B cell (primary cell): ENCODE measurements at regions not wholly inside any gene's neighbourhood (a gene's known extent, or its start where the extent isn't known, plus 50 kb on each side); places are given as distances from the start of the nearest gene placed in this dataset.

ENCODE experiments used
- CTCF ChIP-seq: fragments of 200-600 bp; IDR thresholded peaks from one replicate; pipeline ENCODE4 v1.8.0; 2022; ENCODE audit warnings: antibody characterized with exemption, mild to moderate bottlenecking
- EZH2 ChIP-seq: IDR thresholded peaks from 2 replicates; pipeline ENCODE4 v1.6.1; 2012; ENCODE audit warnings: borderline replicate concordance, low read depth, mild to moderate bottlenecking, moderate library complexity, low read length; ENCODE audit not compliant: insufficient read depth, poor library complexity, severe bottlenecking

DNA sequence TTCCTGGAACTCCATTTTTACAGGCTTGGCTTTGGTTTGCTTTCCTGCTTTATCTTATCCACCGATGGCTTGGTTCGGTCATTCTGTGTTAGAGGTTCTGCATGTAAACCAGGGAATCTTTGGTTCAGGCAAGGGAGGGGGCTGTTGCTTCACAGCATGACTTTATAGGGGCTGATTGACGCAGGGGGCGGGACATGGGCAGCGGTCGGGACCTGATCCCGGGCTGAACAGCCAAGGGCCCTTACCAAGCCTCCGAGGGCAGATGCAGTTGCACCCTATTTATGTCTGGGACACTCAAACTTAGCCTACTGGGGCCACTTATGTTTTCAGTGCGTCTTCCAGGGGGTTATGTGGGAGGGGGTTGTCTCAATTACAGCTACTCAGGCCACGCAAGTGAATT is 312.4 kb downstream of the ZNF536 start:
- TF ChIP-seq CTCF: no peak
- no peak for TF ChIP-seq EZH2
